ENCODE measurements at regions not wholly inside any gene's neighbourhood (a gene's known extent, or its start where the extent isn't known, plus 50 kb on each side); places are given as distances from the start of the nearest gene placed in this dataset.

- TF ChIP-seq YY1 (IDR thresholded peaks at IDR 0.05; ENCODE audit: low read depth) (no peak), MAX (IDR thresholded peaks at IDR 0.05) (no peak), TAF1 (IDR thresholded peaks at IDR 0.05; ENCODE audit: low read depth) (no peak)
Measured at GRCh38 chr9:75633451-75634057, 256.9 kb upstream of the PCSK5 start.

All from Ishikawa (cell line).